Epithelial cell of esophagus (primary cell): ENCODE measurements at regions not wholly inside any gene's neighbourhood (a gene's known extent, or its start where the extent isn't known, plus 50 kb on each side); places are given as distances from the start of the nearest gene placed in this dataset.

ENCODE experiments used
- DNase-seq: peaks from one replicate; pipeline ENCODE4 v3.0.0; 2010; ENCODE audit warnings: low read depth
- H3K4me3 ChIP-seq: 2 replicates; pipeline ENCODE4 v1.5.1; 2011; ENCODE audit warnings: mild to moderate bottlenecking, low read length, control low read depth
- CTCF ChIP-seq: IDR thresholded peaks from 2 replicates; pipeline ENCODE4 v1.5.1; 2011; ENCODE audit warnings: low read depth, mild to moderate bottlenecking, low read length, control low read depth, inconsistent platforms; ENCODE audit not compliant: insufficient read depth; ENCODE audit errors: missing control alignments

GRCh38 chr5:15260356-15261268 lies 239.4 kb upstream of the FBXL7 start:
- no peak overlapping the region for H3K4me3 ChIP-seq
- TF ChIP-seq CTCF = no peak
- no peak for DNase-seq

GRCh38 chr5:15256485-15256884 lies 243.5 kb upstream of the FBXL7 start:
- no peak for DNase-seq
- TF ChIP-seq CTCF = no peak

GRCh38 chr5:15255576-15255975 lies 244.4 kb upstream of the FBXL7 start:
- no peak for DNase-seq
- no peak overlapping the region for H3K4me3 ChIP-seq
- no peak for TF ChIP-seq CTCF

More at GRCh38 chr5:15256485-15256884, 243.5 kb upstream of the FBXL7 start:
- H3K4me3 ChIP-seq = no peak overlapping the region

GRCh38 chr5:15254607-15255006 lies 245.4 kb upstream of the FBXL7 start:
- no peak for DNase-seq
- no peak overlapping the region for H3K4me3 ChIP-seq
- no peak for TF ChIP-seq CTCF

GRCh38 chr5:15252331-15252730 lies 247.6 kb upstream of the FBXL7 start:
- no peak overlapping the region for H3K4me3 ChIP-seq
- TF ChIP-seq CTCF = no peak
- no peak for DNase-seq

GRCh38 chr5:15249152-15249551 lies 250.8 kb upstream of the FBXL7 start:
- TF ChIP-seq CTCF = no peak
- no peak overlapping the region for H3K4me3 ChIP-seq
- peak; percentile 63 for DNase-seq

- no peak for DNase-seq
- no peak overlapping the region for H3K4me3 ChIP-seq
- no peak for TF ChIP-seq CTCF
Observed at GRCh38 chr5:15248731-15249130, 251.2 kb upstream of the FBXL7 start.
